ENCODE measurements at regions not wholly inside any gene's neighbourhood (a gene's known extent, or its start where the extent isn't known, plus 50 kb on each side); places are given as distances from the start of the nearest gene placed in this dataset.

GRCh38 chr10:28434063-28434462 lies 98.9 kb upstream of the WAC start:
- TF ChIP-seq CTCF (IDR thresholded peaks at IDR 0.05) (no peak), POLR2A (IDR thresholded peaks at IDR 0.05; ENCODE audit: low read depth) (no peak)
